K562 (cell line): ENCODE measurements at regions not wholly inside any gene's neighbourhood (a gene's known extent, or its start where the extent isn't known, plus 50 kb on each side); places are given as distances from the start of the nearest gene placed in this dataset.

Source experiments
- CBFA2T2 ChIP-seq: fragments of 450-650 bp; conservative IDR thresholded peaks from 2 replicates; pipeline ENCODE4 v1.6.1; 2017; ENCODE audit warnings: mild to moderate bottlenecking
- CC2D1A ChIP-seq: fragments of 450-650 bp; IDR thresholded peaks from 2 replicates; pipeline ENCODE4 v1.6.1; 2017; ENCODE audit warnings: mild to moderate bottlenecking
- CLOCK ChIP-seq: fragments of 250-450 bp; sonication (Bioruptor Pico); IDR thresholded peaks from 2 replicates; pipeline ENCODE4 v1.4.0; 2020; ENCODE audit warnings: mild to moderate bottlenecking, moderate library complexity, borderline replicate concordance
- CTBP1 ChIP-seq: fragments of 450-650 bp; IDR thresholded peaks from 2 replicates; pipeline ENCODE4 v1.6.1; 2016; ENCODE audit warnings: borderline replicate concordance
- CTCF ChIP-seq, 3 experiments: IDR thresholded peaks in 2 of 3; conservative IDR thresholded peaks in 1 of 3; 2 replicates each; pipeline ENCODE4 v1.5.1; 2011 to 2012; ENCODE audit warnings: low read length in 3 of 3, mild to moderate bottlenecking in 3 of 3, control low read depth in 2 of 3, improper control_type of control experiment in 1 of 3, inconsistent platforms in 1 of 3, low read depth in 1 of 3, mixed read lengths in 1 of 3, moderate library complexity in 1 of 3; ENCODE audit not compliant: insufficient read depth in 2 of 3
- DMBX1 ChIP-seq: fragments of 250-450 bp; sonication (Bioruptor Pico); IDR thresholded peaks from 2 replicates; pipeline ENCODE4 v1.8.0; 2022; ENCODE audit warnings: inconsistent platforms, mild to moderate bottlenecking, moderate library complexity, borderline replicate concordance
- ELK3 ChIP-seq: fragments of 450-650 bp; formaldehyde crosslinking; IDR thresholded peaks from 2 replicates; pipeline ENCODE4 v1.4.0; 2020; ENCODE audit warnings: mild to moderate bottlenecking
- JUND ChIP-seq, 2 experiments: IDR thresholded peaks; 2 replicates in 1 of 2; 3 replicates in 1 of 2; pipeline ENCODE4 v1.6.1; 2011; ENCODE audit warnings: borderline replicate concordance in 2 of 2, low read depth in 2 of 2, low read length in 2 of 2, improper control_type of control experiment in 1 of 2, missing biosample characterization in 1 of 2, missing genetic modification characterization in 1 of 2, missing genetic modification reagents in 1 of 2
- MBD2 ChIP-seq: sonication (generic); IDR thresholded peaks from 2 replicates; pipeline ENCODE4 v1.6.1; 2016; ENCODE audit warnings: low read depth, borderline replicate concordance
- NCOA1 ChIP-seq: fragments of 450-650 bp; IDR thresholded peaks from 2 replicates; pipeline ENCODE4 v1.6.1; 2016; ENCODE audit warnings: low read depth
- NFE2 ChIP-seq: IDR thresholded peaks from 2 replicates; pipeline ENCODE4 v1.6.1; 2014; ENCODE audit warnings: antibody characterized with exemption, low read depth
- NFE2L1 ChIP-seq: fragments of 450-650 bp; IDR thresholded peaks from 2 replicates; pipeline ENCODE4 v1.6.1; 2016; ENCODE audit warnings: missing genetic modification characterization, low read depth, mild to moderate bottlenecking, missing compliant biosample characterization, moderate library complexity, borderline replicate concordance
- RBM17 ChIP-seq: fragments of 200-400 bp; formaldehyde crosslinking; IDR thresholded peaks from 2 replicates; pipeline ENCODE4 v1.6.1; 2017; ENCODE audit warnings: low read depth, mild to moderate bottlenecking, low read length, borderline replicate concordance
- SNRNP70 ChIP-seq: fragments of 200-400 bp; formaldehyde crosslinking; optimal IDR thresholded peaks from 2 replicates; pipeline ENCODE3; 2017; ENCODE audit warnings: low read depth, low read length
- TAL1 ChIP-seq: fragments of 450-650 bp; IDR thresholded peaks from 2 replicates; pipeline ENCODE4 v1.6.1; 2016; ENCODE audit warnings: mild to moderate bottlenecking
- USF1 ChIP-seq: sonication (generic); formaldehyde crosslinking; IDR thresholded peaks from 2 replicates; pipeline ENCODE4 v1.9.0; 2022; ENCODE audit warnings: mild to moderate bottlenecking, missing genetic modification reagents
- ZNF408 ChIP-seq: fragments of 250-450 bp; sonication (Bioruptor Pico); IDR thresholded peaks from 2 replicates; pipeline ENCODE4 v1.4.0; 2020; ENCODE audit warnings: low read depth, mild to moderate bottlenecking, moderate library complexity
- ZNF436 ChIP-seq: fragments of 250-450, 450-650 bp; sonication (Bioruptor Pico); formaldehyde crosslinking; IDR thresholded peaks from 2 replicates; pipeline ENCODE4 v1.7.0; 2020; ENCODE audit warnings: mild to moderate bottlenecking
- ZNF695 ChIP-seq: fragments of 450-650 bp; formaldehyde crosslinking; IDR thresholded peaks from 2 replicates; pipeline ENCODE4 v1.4.0; 2020; ENCODE audit warnings: mild to moderate bottlenecking, moderate library complexity
- ZNF740 ChIP-seq, 3 experiments: fragments of 200-800 bp in 1 of 3; sonication (Bioruptor generic) in 1 of 3; sonication (generic) in 1 of 3; formaldehyde crosslinking in 1 of 3; IDR thresholded peaks; 2 replicates each; pipeline versions ENCODE4 v1.6.1 to v1.8.0; 2016 to 2022; ENCODE audit warnings: mild to moderate bottlenecking in 2 of 3, missing compliant biosample characterization in 2 of 3, missing genetic modification characterization in 2 of 3, missing genetic modification reagents in 1 of 3

GRCh38 chr7:138257459-138258196 lies 181.4 kb downstream of the AKR1D1 start (continued):
- TF ChIP-seq USF1 (CRISPR knock-in tag) (peak; percentile 86), ZNF740 (CRISPR knock-in tag; IDR thresholded peaks at IDR 0.05) (no peak), ZNF740 (tag; IDR thresholded peaks at IDR 0.05) (peak in 1 of 2 experiments; percentile 100; a peak in 2 of 4 replicates), NFE2 (peak; percentile 63), ELK3 (CRISPR knock-in tag) (peak; percentile 99), CC2D1A (peak; percentile 100), NFE2L1 (tag) (peak; percentile 91), CLOCK (peak; percentile 99), ZNF436 (peak; percentile 69; the same call in 1 of the 2 replicates), RBM17 (no peak), ZNF695 (peak; percentile 95), TAL1 (peak; percentile 100), CTCF (IDR thresholded peaks at IDR 0.05 in 2 of 3, conservative IDR thresholded peaks at IDR 0.05 in 1 of 3; ENCODE audit: insufficient read depth in 2 of 3, low read depth in 1 of 3, low read length in 3 of 3) (no peak), NCOA1 (peak; percentile 98), CBFA2T2 (peak; percentile 100), CTBP1 (peak; percentile 97), SNRNP70 (no peak), JUND (IDR thresholded peaks at IDR 0.05; ENCODE audit: borderline replicate concordance, low read depth, low read length) (peak; percentile 83), JUND (tag; IDR thresholded peaks at IDR 0.05; ENCODE audit: borderline replicate concordance, low read depth, low read length) (peak; percentile 97; the same call in 2 of the 3 replicates), ZNF408 (CRISPR knock-in tag) (peak; percentile 75; the same call in 1 of the 2 replicates), DMBX1 (peak; percentile 100), MBD2 (peak; percentile 90)
